OCI-LY3 (cell line): ENCODE measurements at regions not wholly inside any gene's neighbourhood (a gene's known extent, or its start where the extent isn't known, plus 50 kb on each side); places are given as distances from the start of the nearest gene placed in this dataset.

Experiments
- EZH2phosphoT487 ChIP-seq: fragments of 200-600 bp; shearing (Covaris generic); IDR thresholded peaks from 2 replicates; pipeline ENCODE4 v1.6.1; 2018; ENCODE audit warnings: antibody characterized with exemption, mixed run types, low read depth
- TF ChIP-seq, protein P1 (sequence below): fragments of 200-600, 300-600 bp; sonication (generic); IDR thresholded peaks from 2 replicates; pipeline ENCODE4 v1.5.1; 2014; ENCODE audit warnings: antibody characterized with exemption, low read length, low read depth

- TF ChIP-seq, protein P1, sequence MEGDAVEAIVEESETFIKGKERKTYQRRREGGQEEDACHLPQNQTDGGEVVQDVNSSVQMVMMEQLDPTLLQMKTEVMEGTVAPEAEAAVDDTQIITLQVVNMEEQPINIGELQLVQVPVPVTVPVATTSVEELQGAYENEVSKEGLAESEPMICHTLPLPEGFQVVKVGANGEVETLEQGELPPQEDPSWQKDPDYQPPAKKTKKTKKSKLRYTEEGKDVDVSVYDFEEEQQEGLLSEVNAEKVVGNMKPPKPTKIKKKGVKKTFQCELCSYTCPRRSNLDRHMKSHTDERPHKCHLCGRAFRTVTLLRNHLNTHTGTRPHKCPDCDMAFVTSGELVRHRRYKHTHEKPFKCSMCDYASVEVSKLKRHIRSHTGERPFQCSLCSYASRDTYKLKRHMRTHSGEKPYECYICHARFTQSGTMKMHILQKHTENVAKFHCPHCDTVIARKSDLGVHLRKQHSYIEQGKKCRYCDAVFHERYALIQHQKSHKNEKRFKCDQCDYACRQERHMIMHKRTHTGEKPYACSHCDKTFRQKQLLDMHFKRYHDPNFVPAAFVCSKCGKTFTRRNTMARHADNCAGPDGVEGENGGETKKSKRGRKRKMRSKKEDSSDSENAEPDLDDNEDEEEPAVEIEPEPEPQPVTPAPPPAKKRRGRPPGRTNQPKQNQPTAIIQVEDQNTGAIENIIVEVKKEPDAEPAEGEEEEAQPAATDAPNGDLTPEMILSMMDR, result no peak
- TF ChIP-seq EZH2phosphoT487, result no peak
Observed at GRCh38 chr1:81287411-81288080, 513.2 kb upstream of the ADGRL2 start.
